ENCODE measurements at regions not wholly inside any gene's neighbourhood (a gene's known extent, or its start where the extent isn't known, plus 50 kb on each side); places are given as distances from the start of the nearest gene placed in this dataset.
"Not testable (repeated sequence)": the region's sequence is repeated elsewhere in the genome, so short reads cannot be mapped to it uniquely, and the experiment has no call there.

DNA sequence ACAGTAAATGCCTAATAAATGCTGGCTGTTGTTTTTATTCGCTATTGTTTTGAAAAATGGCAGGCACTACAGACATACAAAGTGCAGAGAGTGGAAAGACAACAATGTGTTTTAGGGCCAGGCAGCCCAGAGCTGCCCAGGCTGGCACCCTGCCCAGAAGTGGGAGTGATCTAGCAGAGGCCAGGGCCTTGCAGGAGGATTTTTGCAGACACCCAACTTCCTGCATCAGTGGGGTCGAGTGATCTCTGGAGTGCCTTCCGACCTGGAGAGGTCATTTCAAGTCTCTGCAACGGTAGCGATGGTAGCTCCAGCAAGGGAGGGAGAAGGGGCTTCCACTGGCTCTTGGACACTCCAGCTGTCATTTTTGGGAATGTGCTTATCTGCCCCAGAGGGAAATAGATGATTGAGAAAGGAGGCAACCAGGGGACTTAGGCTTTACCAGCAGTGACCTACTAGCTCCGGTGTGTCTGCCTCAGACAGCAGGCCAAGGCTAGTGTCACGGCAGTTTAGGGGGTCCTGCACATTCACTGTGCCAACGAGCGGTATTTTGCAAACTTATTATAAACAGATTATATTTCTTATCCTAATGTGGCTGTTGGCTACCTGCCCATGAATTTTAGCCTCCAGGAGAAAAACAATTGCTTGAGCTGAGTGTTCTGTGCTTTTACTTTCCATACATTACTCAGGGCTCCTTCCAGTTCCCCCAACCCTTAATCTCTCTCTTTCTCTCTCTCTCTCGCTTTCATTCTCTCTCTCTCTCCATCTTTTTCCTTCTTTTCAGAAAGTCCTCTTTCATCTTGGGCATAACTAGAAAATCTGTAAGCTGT lies 153.9 kb upstream of the PLGLB2 start:
- not testable (repeated sequence) for H3K36me3 ChIP-seq (ENCODE audit: insufficient read depth, low read length); H3K4me1 ChIP-seq (ENCODE audit: control insufficient read depth, insufficient read depth, low read length, unreplicated experiment); H3K27ac ChIP-seq (ENCODE audit: low read depth, low read length); H2AFZ ChIP-seq (ENCODE audit: low read length, unreplicated experiment); H3K27me3 ChIP-seq (ENCODE audit: insufficient read depth, low read length); H3K4me3 ChIP-seq (ENCODE audit: low read depth, low read length); H3K79me2 ChIP-seq (ENCODE audit: control insufficient read depth, insufficient read depth, low read length, unreplicated experiment)

DNA sequence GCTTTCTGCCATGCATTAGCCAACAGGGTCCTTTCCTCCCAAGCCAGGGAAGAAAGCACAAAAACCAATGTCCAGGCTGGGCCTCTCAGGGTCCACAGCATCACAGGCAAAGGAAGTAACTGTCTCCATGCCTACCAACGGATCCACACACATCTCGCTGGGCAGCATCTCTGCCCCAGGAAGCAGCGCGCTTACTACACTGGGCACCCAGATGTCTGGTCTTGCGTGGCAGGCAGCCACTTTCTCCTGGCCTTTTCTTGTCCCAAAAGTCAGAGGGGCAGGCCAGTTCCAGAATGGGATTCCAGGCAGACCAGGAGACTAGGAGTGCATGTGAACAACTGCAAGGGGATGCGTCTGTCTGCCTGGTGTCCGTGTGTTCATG lies 153.3 kb upstream of the PLGLB2 start:
- H3K4me1 ChIP-seq (ENCODE audit: control insufficient read depth, insufficient read depth, low read length, unreplicated experiment); H3K36me3 ChIP-seq (ENCODE audit: insufficient read depth, low read length); H2AFZ ChIP-seq (ENCODE audit: low read length, unreplicated experiment); H3K4me3 ChIP-seq (ENCODE audit: low read depth, low read length); H3K79me2 ChIP-seq (ENCODE audit: control insufficient read depth, insufficient read depth, low read length, unreplicated experiment); H3K27me3 ChIP-seq (ENCODE audit: insufficient read depth, low read length); H3K27ac ChIP-seq (ENCODE audit: low read depth, low read length): not testable (repeated sequence)

DNA sequence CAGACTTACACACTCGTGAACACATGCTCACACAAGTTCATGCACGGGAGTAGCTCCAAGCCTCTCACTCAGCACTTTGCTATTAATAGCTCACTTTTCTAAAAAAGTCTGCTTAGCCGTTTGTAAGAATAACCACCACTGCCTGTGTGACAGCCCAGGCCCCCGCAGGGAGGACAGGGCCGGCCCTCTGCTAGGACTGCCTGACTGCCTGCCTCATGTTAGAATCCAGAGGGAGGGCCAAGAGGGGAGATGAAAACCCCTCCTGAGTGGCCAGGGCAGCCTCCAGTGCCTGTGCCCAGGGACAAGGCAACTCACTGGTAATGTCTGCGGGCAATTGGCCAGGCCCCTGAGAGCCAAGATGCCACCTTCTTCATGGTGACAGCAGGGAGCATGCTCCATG lies 152.9 kb upstream of the PLGLB2 start:
- not testable (repeated sequence) for H3K4me3 ChIP-seq (ENCODE audit: low read depth, low read length); H3K27ac ChIP-seq (ENCODE audit: low read depth, low read length); H3K4me1 ChIP-seq (ENCODE audit: control insufficient read depth, insufficient read depth, low read length, unreplicated experiment); H2AFZ ChIP-seq (ENCODE audit: low read length, unreplicated experiment); H3K27me3 ChIP-seq (ENCODE audit: insufficient read depth, low read length); H3K79me2 ChIP-seq (ENCODE audit: control insufficient read depth, insufficient read depth, low read length, unreplicated experiment); H3K36me3 ChIP-seq (ENCODE audit: insufficient read depth, low read length)

DNA sequence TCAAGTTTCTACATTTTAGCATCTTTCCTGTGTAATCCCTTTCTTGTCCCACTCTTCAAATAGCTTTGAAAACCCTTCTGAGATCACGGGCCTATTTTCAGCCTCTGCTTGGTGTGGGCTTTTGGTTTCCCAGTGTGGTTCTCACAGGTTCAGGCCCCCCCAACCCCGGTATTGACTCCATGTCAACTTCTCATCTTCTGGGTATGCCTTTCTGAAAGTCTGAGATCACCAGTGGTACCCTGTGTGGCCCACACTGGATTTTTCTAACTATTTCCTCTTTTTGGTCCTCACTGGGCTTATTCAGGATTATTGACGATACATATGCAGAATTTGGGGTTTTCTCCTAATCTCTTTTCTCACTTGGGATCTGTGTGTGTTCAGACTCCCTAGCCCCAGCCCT lies 146.9 kb upstream of the PLGLB2 start:
- H2AFZ ChIP-seq (ENCODE audit: low read length, unreplicated experiment); H3K27ac ChIP-seq (ENCODE audit: low read depth, low read length); H3K79me2 ChIP-seq (ENCODE audit: control insufficient read depth, insufficient read depth, low read length, unreplicated experiment); H3K27me3 ChIP-seq (ENCODE audit: insufficient read depth, low read length); H3K36me3 ChIP-seq (ENCODE audit: insufficient read depth, low read length); H3K4me1 ChIP-seq (ENCODE audit: control insufficient read depth, insufficient read depth, low read length, unreplicated experiment); H3K4me3 ChIP-seq (ENCODE audit: low read depth, low read length): not testable (repeated sequence)

DNA sequence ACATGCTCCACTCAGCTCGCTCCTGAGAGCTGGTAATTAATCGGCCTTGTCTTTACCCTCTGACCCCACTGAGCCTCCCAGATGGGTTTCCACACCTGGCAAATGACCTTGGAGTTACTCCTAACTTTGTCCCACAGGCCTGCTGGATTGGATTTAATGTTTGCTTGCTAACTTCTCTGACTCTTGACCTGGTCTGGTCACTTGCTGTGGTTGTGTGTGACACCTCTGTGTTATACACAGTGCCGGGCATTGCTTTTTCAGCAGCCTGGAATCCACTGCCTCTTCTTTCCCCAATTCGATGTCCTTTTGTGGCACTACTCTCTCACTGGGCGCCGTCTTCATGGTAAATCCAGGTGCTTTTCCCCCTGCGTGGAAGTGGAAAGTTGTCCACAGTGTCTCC lies 145.8 kb upstream of the PLGLB2 start:
- H3K4me3 ChIP-seq (ENCODE audit: low read depth, low read length); H3K79me2 ChIP-seq (ENCODE audit: control insufficient read depth, insufficient read depth, low read length, unreplicated experiment); H2AFZ ChIP-seq (ENCODE audit: low read length, unreplicated experiment); H3K36me3 ChIP-seq (ENCODE audit: insufficient read depth, low read length); H3K4me1 ChIP-seq (ENCODE audit: control insufficient read depth, insufficient read depth, low read length, unreplicated experiment); H3K27ac ChIP-seq (ENCODE audit: low read depth, low read length); H3K27me3 ChIP-seq (ENCODE audit: insufficient read depth, low read length): not testable (repeated sequence)

DNA sequence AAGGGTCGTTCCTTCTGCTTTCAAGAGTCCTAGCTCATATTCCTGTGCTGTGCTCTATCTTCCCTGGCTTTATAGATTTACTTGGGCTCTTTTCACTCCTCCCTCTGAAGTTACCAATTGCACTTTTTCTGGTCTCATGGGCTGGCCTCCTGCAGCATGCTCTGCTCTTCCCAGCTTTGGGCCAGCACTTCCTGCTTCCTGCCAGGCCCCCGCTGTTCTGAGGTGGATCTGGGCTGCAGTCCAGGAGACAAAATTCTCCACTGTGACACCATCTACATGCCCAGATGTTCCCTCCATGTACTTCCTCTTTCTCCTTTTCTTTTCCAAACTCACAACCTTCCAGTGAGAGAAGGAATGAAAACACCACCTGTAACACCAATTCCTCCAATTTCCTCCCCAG lies 145.2 kb upstream of the PLGLB2 start:
- not testable (repeated sequence) for H3K4me3 ChIP-seq (ENCODE audit: low read depth, low read length); H3K27me3 ChIP-seq (ENCODE audit: insufficient read depth, low read length); H3K79me2 ChIP-seq (ENCODE audit: control insufficient read depth, insufficient read depth, low read length, unreplicated experiment); H3K4me1 ChIP-seq (ENCODE audit: control insufficient read depth, insufficient read depth, low read length, unreplicated experiment); H3K36me3 ChIP-seq (ENCODE audit: insufficient read depth, low read length); H2AFZ ChIP-seq (ENCODE audit: low read length, unreplicated experiment); H3K27ac ChIP-seq (ENCODE audit: low read depth, low read length)

DNA sequence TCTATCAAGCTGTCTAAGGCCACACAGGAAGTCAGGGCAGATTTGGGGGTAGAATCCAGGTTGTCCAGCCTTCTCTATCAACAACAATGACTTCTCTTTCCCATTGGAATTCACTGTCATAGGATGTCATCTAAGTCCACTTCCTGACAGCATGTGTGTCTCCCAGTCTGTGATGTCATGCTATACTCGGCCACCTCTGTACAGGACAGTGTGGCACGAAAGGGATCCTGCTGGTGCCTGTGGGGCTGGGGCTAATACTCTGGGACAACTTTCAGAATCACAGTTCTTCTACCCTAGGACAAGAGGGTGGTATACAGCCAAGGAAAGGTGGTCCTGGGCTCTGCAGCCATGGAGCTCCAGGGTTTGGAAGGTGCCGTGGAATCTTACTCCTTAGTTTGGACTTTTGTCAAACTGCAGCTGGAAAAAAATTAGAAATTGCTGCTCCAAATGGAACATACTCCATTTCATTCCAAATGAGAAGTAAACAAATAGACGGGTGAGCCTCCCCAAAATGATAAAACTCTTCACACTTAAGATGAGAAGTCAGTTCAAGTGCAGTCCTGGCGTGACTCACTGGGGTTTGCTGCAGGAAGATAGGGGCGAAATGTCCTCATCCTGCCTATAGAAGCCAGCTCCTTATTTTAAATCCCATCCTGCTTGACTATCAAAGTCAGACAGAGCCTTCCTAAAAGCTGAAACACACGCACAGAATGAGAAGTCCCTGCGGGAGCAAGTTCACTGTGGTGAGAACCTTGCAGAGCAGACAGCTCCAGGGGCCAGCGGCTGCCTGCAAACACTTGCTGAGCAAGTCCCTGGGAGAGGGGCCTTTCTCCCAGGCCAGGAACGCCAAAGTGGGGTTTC lies 144.2 kb upstream of the PLGLB2 start:
- not testable (repeated sequence) for H3K79me2 ChIP-seq (ENCODE audit: control insufficient read depth, insufficient read depth, low read length, unreplicated experiment); H3K4me1 ChIP-seq (ENCODE audit: control insufficient read depth, insufficient read depth, low read length, unreplicated experiment); H3K27me3 ChIP-seq (ENCODE audit: insufficient read depth, low read length); H3K4me3 ChIP-seq (ENCODE audit: low read depth, low read length); H2AFZ ChIP-seq (ENCODE audit: low read length, unreplicated experiment); H3K36me3 ChIP-seq (ENCODE audit: insufficient read depth, low read length); H3K27ac ChIP-seq (ENCODE audit: low read depth, low read length)

DNA sequence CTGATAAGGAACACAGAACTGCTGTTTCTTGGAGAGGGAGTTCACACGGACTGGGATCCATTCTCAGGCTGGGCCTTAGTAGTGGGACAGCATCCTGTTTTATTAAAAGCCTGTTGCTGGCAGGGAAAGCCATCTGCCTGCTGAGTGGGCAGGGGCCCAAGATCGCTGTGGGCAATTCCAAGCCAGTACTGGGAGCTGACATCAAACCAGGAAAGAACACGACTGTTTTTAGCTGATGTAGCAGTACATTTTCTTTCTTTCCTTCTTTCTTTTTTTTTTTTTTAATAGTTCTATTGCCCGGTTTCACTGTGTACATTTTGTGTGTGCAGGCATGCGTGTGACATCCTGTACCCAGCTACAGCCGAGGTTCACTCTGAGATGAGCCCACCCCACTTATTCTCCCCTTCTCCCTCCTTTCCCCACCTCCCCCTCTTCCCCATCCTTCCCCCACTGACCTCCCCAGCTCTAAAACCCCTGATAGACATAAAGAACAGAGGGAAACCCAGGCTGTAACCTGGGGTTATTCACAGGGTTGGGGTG lies 143.5 kb upstream of the PLGLB2 start:
- H3K4me3 ChIP-seq (ENCODE audit: low read depth, low read length); H3K27ac ChIP-seq (ENCODE audit: low read depth, low read length); H3K27me3 ChIP-seq (ENCODE audit: insufficient read depth, low read length): not testable (repeated sequence)

DNA sequence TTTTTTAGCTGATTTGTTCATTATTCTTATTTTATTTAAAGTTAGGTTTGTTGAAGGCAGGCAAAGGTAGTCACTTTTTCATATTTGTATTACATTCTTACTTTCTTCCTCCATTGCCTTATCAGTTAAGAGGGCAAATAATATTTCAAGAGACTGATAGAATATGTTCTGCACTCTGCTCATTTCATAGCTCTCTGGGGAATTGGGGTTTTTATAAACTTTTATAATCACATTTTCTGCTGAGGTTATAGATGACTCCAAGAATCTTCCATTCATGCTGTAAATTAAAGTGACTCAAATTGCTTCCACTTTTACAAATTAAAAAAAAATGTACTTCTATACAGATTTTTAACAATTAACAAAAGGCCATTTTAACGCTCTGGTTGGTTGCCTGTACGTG lies 142.9 kb upstream of the PLGLB2 start:
- not testable (repeated sequence) for H3K27me3 ChIP-seq (ENCODE audit: insufficient read depth, low read length); H3K27ac ChIP-seq (ENCODE audit: low read depth, low read length); H3K36me3 ChIP-seq (ENCODE audit: insufficient read depth, low read length); H3K79me2 ChIP-seq (ENCODE audit: control insufficient read depth, insufficient read depth, low read length, unreplicated experiment); H3K4me3 ChIP-seq (ENCODE audit: low read depth, low read length); H2AFZ ChIP-seq (ENCODE audit: low read length, unreplicated experiment); H3K4me1 ChIP-seq (ENCODE audit: control insufficient read depth, insufficient read depth, low read length, unreplicated experiment)

More for the DNA sequence above, 143.5 kb upstream of the PLGLB2 start:
- not testable (repeated sequence) for H3K79me2 ChIP-seq (ENCODE audit: control insufficient read depth, insufficient read depth, low read length, unreplicated experiment); H3K4me1 ChIP-seq (ENCODE audit: control insufficient read depth, insufficient read depth, low read length, unreplicated experiment); H3K36me3 ChIP-seq (ENCODE audit: insufficient read depth, low read length); H2AFZ ChIP-seq (ENCODE audit: low read length, unreplicated experiment)

DNA sequence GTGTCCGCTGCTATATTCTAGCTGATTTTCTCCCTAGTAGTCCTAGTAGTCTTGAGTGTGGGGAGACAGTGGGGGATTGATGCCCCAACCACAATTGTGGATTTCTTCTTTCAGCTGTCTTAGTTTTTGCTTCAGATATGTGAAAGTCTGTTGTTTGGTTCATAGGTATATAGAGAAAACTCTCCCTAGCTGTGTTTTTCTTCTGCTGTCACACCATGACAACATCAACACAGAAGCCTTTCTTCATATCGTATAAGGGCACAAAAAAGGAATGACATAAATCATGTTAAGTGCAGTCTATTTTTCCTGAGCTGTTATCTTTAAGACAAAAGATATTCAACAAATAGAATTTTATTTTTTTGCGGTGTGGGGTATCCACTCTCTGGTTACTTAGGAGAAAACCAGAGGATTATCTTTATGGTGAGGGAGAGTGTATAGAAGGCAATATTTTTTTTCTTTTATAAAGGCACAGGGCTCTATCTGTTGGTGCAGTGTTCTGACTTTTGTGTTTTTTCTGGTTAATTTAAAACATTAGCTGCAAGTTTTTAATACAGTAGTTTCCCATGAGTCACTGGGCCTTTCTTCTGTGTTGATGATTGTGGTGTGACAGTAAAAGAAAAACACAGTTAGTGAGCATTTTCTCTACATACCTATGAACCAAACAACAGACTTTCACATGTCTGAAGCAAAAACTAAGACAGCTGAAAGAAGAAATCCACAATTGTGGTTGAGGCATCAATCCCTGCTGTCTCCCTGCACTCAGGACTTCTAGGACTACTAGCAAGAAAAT lies 139.3 kb upstream of the PLGLB2 start:
- H3K79me2 ChIP-seq (ENCODE audit: control insufficient read depth, insufficient read depth, low read length, unreplicated experiment); H3K4me1 ChIP-seq (ENCODE audit: control insufficient read depth, insufficient read depth, low read length, unreplicated experiment); H3K4me3 ChIP-seq (ENCODE audit: low read depth, low read length); H3K27ac ChIP-seq (ENCODE audit: low read depth, low read length); H3K36me3 ChIP-seq (ENCODE audit: insufficient read depth, low read length); H3K27me3 ChIP-seq (ENCODE audit: insufficient read depth, low read length); H2AFZ ChIP-seq (ENCODE audit: low read length, unreplicated experiment): not testable (repeated sequence)

Data from ACC112 (cell line).